HG03460 (cell line): ENCODE measurements at regions not wholly inside any gene's neighbourhood (a gene's known extent, or its start where the extent isn't known, plus 50 kb on each side); places are given as distances from the start of the nearest gene placed in this dataset.
A peak's percentile ranks its signal among the peaks of the same experiment; 100 is the strongest.

Experiments
- ATAC-seq: cut with Tn5 transposase; IDR thresholded peaks from one replicate; pipeline ENCODE4 v1.9.1; 2021; ENCODE audit not compliant: unreplicated experiment

DNA sequence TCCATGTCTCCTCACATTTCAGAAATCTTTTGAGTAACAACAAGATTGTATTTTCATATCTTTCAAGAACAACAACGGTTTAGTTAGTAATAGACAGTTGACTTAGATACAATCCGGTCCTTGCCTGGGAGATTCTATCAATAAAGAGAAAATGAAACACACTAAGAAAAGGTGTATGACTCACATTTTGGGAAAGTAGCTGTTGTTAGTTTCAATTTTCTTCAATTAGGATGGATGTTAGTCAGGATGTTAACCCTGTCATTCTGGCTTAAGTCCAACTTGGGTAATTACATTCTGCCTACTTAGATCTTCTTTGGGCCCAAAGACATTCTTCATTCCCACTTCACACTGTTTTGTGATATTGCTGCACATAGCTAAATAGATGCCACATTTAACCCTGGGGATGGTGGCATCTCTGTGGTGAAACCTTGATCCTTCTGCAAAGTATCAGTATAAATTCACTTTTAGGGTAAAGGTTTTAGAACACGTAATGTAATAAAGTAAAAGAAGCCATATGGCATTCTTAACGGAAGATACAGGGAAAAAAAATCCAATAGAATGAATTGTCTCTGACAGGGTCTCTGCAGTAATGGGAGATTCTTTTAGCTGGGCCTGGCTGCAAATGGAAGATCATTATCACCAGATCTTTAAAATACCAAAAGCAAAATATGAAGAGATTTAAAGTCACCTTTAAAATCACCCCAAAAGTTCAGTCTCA is 365.5 kb downstream of the FIGN start:
- no peak for ATAC-seq

DNA sequence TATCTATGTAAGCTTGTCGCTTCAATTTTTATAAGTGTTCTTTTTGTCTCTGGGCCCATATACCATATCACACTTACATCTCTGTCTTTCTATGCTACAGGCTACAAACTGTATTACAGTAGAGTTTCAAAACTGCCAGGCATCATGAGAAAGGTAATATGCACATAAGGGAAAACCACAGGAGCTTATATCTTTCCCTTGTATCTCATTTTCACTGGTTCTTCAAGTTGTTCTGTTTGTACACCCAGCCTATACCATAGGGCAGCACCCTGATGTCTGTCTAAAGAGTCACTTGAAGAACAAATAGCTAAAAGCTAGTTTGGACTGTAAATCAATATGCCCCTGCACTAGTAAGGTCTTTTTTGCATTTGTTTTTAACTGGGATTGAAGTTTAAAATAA is 366.7 kb downstream of the FIGN start:
- no peak for ATAC-seq

DNA sequence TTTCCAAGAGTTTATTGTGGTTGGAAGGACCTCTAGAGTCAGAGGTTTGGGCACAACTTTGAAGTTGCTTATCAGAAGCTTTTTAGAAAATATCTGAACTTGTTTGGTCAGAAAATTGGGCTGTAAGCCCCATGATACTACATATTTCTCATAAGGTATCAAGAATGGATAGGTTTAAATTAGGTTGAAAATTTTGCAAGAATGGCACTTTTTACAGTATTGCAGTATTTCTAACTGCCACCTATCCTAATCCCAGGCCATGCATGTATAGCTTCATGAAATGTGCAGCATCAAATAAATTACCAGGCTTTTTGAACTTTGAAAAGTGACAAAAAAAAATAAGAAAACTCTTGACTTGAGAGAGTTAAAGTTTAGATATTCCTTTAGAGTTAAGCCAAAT is 367.2 kb downstream of the FIGN start:
- no peak for ATAC-seq

DNA sequence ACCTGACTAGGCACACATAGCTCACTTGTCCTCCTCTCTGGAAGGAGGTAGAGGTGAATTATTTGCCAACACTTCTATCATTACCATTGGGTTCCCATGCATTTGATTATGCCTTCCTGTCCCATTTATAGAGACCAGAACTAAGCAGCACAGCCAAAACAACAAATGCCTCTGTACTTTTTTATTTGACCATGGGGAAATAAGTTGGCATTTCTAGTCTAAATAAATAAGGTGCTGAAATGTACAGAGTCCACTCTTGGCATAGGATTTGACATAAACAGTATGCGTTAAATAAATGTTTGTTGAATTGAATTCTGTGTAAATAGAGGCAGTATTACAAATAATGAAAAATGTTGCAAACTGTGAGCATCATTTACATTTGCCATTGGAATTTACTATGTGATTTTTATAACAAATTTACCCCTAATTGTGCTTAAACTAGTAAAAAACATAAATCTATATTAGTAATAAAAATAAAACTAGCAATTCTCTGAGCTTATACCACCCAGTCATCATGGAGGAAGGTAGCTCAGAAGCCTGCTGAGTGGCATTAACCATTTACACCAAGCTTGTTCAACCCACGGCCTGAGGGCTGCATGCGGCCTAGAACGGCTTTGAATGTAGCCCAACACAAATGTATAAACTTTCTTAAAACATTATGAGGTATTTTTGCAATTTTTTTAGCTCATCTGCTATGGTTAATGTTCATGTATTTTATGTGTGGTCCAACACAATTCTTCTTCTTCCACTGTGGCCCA is 367.8 kb downstream of the FIGN start:
- no peak for ATAC-seq

DNA sequence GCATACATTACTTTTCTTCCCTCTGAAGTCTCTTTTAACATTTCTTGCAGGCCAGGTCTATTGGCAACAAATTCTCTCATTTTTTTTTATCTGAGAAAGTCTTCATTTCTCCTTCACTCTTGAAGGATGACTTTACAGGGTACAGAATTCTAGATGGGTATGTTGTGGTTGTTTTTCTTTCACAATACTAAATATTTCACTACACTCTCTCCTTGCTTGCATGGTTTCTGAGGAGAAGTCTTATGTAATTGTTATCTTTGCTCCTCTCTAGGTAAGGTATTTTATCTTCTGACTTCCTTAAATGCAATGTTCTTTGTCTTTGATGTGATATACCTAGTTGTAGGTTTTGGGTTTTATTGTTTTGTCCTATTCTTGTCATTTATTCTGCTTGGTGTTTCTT is 371.1 kb downstream of the FIGN start:
- no peak for ATAC-seq

DNA sequence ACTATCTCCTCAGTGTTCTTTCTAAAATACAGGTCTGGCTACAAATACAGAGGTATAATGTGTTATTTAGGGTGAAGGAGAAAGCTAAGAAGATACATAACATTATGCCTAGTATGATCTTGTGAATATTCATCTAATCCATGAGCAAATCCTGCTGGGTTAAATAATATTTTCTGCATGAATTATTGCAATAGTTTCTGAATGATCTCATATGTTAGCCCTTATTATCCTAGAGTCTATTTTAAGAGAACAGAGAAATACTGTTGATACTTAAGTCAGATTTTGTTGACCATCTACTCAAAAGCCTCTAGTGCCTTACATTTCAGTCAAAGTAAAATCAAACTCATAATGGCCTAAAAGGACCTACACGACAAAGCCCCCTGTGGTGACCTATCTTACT is 382.3 kb downstream of the FIGN start:
- no peak for ATAC-seq

DNA sequence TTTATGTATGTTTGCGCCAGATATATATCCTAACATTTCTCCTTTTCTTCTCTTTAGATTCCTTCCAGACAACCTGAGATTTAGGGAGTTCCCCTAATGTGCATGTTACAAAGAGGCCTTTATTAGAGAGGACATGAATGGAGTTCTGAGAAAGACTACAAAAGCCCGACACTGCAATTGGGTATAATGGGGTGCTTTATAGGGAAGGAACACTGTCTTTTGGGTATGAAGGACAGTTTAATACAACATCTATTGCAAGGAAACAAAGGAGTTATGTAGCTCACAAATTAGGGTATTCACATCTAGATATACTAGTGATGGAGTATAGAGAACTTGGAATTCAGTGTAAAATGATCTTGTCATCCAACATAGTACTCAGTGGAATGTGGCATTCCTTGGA is 383.8 kb downstream of the FIGN start:
- no peak for ATAC-seq

DNA sequence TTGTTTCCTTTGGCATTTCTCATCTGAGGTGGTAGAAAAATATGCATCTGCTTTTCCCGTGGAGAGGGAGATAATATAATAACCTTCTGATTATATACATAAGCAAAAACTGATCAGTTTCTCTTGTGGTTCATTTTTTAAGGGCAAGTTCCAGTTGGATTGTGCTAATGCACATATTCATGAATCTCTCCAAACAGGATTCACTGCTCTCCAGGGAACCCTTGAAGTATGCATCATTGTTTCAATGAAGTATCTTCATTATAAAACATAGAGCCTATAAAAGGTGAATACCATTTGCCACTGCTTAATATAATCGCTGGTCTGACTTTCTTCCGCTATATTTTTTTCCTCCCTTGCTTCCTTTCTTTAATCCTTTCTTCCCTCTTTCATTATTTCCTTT is 384.7 kb downstream of the FIGN start:
- ATAC-seq: no peak

DNA sequence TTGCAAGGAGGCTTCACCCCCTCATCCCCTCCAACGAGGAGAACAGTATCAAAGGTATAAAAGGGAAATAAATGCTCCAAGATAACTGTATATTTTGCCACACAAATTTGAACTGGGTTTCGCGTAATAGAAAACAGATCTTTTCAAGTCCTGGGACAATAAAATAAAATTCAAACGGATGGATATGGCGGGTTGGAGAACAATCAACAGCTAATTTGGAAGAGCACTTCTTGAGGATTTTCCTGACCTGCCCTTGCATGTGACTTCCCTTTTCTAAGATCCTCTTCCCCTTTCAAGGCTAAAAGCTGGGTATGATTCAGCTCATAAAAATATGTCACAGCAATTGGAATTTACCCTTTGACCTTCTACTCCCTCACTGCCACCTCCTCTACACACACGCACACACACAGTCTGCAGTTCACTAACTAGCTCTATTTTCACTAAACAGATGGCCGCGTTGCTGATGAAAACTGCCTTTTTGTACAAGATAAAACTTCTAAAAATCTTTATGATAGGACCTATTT is 386.9 kb downstream of the FIGN start:
- no peak for ATAC-seq

DNA sequence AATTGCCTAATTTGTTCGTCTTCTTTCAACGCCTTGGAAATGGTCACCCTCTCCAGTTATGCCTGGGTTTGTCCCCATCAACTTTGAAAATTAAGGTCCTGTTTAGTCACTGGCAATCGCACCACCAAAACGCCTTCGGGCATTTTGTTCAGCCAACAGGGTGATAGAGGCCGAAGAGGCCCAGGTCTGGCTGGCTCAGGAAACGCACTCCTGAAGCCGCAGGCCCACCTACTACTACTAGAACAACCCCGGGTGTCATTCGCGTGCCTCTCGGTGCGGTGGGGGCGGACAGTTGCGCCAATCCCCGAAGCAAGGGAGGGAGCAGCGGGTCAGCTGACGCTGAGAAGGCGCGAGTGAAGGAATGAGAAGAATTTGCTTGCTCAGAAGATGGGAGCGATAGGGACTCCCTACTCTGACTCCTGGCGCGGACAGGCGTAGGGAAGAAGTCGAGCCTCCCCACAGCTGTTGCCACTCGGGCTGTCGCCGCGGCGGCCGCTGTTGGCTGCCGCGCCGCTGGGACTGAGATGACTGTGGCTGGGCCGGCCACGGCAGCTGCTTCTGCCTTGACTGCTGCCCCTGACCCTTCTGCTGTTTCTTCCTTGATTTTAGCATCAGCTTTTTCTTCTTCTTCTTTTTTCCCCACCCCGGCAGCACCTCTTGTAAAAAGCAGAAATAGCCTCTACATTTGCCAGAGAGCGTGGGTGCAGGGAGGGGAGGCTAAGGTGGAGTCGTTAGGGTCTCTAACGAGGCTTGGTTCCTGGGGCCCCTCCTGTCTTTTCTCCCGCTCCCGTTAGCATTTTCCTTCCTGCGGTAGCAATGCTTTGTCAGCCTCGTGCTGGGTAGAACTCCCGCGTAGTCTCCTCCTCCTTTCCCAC is 387.6 kb downstream of the FIGN start:
- peak; percentile 58 for ATAC-seq

DNA sequence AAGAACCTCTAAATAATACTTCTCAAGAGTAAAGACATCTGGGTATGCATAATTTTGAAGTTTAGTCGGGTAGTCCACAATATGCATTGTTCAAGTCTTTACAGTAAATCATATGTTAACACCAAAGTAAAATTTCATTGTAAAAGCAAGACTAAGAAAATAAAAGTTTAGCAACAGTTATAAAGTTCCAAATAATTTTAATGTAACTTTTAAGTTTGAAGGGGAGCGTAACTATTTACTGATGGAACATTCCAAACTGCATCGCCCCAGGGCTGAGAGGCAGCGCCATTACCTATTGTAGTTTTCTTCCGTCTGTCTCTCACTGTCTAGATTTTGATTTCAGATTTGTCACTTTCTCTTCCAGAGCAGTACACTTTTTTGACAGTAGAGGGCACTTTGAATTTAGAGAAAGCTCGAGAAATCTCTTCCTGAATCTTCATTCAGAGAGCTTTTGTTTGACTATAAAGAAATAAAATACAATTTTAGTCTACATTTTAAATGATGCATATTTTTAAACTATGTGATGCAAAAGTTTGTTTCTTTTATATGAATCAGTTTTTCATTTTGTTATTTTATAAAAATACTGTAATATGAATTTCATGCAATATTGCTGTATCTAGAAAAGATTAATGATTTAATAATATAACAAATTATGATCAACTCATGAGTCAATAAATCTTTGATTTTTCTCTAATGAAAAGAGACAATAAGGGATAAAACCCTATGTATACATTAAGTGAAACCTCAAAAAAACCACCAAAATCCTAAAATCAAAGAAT is 389.8 kb downstream of the FIGN start:
- ATAC-seq: no peak

DNA sequence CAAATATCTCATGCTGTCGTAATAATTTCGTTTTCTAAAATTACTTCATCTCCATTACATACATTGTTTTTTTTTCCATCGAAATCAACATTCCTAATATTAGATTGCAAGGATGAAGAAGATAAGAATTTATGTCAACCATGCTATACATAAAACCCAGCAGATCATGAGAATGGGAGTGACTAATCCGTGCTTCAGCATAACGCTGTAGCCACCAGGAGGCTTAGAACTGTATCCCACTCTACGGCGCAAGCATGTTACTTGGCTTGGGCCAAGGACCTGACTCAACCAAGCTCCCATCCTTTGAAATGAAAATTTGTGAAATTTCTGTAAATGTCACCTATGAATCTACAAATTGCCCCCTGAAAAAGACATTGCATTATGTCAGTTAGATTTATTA is 392.5 kb downstream of the FIGN start:
- ATAC-seq: no peak

DNA sequence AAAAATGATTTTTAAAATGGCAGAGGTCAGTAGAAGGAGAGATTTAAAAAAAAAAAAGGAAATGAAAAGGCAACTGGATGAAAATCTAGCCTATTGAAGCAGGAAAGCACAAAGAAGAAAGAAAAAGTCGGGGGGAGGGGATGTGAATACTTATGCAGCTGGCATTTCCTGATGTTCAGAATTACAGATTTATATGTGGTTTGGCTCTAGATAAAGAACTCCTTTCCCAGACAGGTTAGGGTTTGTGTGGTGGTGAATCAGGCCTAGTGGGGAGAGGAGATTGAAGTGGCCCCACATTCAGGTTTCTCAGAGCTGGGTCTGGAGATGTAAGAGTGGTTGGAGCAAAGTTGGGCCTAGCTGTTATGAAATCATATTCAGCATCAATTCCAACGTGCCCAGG is 394.4 kb downstream of the FIGN start:
- no peak for ATAC-seq

DNA sequence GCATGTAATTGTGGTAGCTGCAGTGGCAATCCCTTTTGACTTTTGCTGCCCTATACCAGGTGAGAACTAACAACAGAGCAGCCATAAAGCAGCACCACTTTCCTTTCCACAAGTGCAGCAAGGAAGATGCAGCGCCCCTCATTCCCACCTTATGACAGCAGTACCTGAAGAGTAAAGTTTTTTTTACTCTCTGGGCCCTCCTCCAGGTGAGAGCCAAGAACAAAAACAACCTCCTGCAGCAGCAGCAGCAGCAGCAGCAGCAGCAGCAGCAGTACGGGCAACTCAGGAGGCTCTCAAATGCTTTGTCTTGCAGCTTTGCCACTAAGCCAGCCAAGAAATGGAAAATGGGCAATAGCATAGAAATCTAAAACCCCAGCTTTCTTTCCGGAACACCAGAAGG is 397.5 kb downstream of the FIGN start:
- no peak for ATAC-seq

DNA sequence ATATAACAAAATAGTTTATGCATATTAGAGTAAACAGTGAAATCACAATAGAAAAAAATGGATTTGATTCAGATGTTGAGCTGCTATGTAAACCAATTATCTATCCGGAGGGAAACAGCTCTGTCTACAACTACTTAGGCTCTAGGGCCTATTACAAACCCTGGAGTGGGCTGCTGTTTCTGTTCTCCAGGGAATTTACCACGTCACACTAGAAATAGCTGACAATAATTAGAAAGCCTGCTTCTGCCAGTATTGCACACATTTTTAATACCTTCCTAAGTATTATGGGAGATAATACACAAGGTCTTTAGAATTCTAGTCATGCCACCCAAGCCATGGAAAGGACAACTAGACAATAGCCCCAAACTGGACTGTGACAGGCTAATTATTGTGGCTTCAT is 411.1 kb downstream of the FIGN start:
- no peak for ATAC-seq

DNA sequence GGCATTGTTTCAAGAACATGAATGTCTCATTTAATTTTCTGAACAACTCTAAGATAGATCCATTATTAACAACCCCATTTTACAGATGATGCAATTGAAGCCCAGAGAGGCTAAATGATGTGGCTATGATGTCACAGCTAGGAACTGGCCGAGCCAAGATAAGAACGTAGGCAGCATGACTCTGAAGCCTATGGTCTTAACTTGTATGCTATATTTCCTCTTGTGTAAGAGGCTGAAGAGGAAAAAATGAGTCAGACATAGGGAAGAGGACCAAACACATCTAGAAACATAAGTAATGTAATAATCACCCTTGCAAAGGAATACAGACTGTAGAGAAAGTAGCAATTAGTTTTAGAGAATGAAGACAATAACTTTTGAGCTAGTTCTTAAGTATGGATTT is 416.8 kb downstream of the FIGN start:
- no peak for ATAC-seq

DNA sequence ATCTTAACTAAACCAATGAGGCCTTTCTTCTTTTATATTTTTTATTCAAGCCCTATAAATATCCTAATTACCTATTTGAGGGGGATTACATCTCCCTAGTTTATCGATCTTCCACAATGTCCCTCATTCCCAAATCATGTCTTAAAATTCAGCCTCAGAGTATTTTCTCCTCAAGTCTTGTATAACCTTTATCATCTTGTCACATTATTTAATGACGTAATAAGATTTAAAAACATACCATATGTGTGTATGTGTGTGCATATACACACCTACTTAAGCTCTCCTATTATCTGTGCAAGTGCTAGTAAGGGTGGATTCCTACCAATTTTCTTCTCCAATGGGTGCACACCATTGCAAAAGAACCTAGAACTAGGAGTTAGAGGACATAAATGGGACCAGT is 421.1 kb downstream of the FIGN start:
- ATAC-seq: no peak

DNA sequence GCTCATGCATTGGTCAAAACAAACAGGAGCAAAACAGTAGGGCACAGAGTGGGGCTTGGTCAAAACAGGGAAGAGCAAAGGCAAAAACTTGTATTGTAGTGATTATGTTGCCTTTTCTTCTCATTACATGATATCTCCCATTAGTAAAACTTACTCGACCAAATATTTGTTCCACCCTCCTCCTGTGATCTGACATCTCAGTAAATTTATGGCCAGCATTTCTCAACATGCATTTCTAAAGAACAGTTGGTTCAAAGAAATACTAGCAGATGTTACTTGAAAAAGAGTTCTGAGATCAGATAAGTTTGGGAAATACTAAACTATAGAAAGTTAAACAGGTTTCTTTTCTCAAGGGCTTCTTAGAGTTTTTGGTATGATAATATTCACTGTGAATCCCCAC is 423.1 kb downstream of the FIGN start:
- ATAC-seq: no peak

DNA sequence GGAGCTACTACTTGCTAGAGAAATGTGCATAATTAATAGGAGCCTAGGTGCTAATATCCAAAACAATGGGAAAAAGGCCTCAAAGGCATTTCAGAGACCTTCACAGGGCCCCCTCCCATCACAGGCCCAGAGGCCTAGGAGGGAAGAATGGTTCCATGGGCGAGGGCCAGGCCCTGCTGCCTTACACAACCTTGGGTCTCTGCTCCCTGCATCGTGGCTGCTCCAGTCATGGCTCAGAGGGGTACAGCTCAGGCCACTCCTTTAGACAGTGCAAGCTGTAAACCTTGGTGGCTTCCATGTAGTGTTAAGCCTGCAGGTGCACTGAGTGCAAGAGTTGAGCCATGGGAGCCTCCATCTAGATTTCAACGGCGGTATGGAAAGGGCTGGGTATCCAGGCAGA is 429.2 kb downstream of the FIGN start:
- ATAC-seq: no peak

DNA sequence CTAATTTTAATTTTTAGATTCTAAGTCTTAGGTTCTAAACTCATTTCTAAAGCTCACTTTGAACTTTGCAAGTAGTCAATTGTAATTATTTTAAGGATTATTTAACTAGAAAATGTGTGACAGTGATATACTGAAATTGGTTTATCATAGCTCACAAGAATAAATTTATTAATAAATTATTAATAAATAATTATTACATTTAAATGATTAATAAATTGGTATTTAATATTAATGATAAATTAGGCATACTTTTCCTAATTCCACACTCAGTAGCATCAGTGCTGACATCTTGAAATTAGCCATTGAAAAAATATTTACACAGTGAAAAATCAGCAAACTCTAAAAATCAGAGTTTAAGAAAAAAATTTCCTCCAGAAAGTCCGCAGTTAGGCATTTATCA is 433.7 kb downstream of the FIGN start:
- ATAC-seq: no peak

DNA sequence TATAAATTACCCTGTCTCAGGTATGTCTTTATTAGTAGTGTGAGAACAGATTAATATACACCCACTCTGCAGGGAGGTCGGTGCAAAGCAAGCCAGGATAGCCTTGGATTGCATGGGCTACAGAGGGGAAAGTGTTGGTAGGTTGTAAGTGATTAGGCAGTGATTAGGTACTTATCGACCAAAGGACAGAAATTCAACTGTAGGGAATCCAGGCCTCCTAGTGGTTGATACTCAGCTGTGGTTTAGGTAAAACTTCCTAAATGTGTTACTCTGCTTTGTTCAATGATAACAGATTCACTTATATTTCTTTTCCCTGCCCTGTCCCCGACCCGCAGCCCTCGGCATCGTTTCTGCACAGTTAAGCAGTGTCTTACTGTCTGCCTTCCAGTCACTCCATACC is 444.0 kb downstream of the FIGN start:
- ATAC-seq: no peak
